Hypothalamus (tissue), 51 donors: ENCODE measurements at regions not wholly inside any gene's neighbourhood (a gene's known extent, or its start where the extent isn't known, plus 50 kb on each side); places are given as distances from the start of the nearest gene placed in this dataset.
A peak's percentile ranks its signal among the peaks of the same experiment; 100 is the strongest.

Source experiments
- DNase-seq, 51 donors: peaks; one replicate each; lab custom pipeline; 2025; lab: John Stamatoyannopoulos, UW

GRCh38 chr5:6909901-6910300 lies 196.7 kb downstream of the TENT4A start:
- no peak for DNase-seq

- DNase-seq, result no peak
Observed at GRCh38 chr5:6910950-6911349, 197.7 kb downstream of the TENT4A start.

DNA sequence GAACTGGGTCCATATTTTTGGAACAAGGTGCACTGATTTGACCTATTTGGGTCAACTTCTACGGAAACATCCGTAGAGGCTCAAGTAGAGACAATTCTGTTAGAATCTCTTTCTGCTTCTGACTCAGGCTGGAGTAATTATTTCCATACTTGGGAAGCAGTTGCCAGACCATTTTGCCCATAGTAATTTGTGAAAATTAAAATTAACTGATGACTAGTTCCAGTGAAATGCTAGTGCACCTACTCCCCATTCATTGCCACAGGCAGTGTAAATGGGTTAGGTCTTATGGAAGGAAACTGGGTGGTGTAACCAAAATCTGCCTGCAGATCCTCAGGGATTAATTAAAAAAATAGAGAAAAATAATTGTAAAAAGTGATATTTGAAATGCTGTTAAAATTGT lies 201.1 kb downstream of the TENT4A start:
- DNase-seq, result no peak

- DNase-seq, result no peak
Observed at GRCh38 chr5:6915574-6915973, 202.3 kb downstream of the TENT4A start.

DNA sequence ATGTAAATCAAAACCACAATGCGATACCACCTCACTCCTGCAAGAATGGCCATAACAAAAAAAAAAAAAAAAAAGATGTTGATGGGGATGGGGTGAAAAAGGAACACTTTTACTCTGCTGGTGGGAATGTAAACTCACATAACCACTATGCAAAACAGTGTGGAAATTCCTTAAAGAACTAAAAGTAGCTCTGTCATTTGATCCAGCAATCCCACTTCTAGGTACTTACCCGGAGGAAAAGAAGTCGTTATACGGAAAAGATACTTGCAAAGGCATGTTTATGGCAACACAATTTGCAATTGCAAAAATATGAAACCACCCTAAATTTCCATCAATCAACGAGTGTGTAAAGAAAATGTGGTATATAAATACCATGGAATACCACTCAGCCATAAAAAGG lies 205.0 kb downstream of the TENT4A start:
- DNase-seq, result no peak

DNA sequence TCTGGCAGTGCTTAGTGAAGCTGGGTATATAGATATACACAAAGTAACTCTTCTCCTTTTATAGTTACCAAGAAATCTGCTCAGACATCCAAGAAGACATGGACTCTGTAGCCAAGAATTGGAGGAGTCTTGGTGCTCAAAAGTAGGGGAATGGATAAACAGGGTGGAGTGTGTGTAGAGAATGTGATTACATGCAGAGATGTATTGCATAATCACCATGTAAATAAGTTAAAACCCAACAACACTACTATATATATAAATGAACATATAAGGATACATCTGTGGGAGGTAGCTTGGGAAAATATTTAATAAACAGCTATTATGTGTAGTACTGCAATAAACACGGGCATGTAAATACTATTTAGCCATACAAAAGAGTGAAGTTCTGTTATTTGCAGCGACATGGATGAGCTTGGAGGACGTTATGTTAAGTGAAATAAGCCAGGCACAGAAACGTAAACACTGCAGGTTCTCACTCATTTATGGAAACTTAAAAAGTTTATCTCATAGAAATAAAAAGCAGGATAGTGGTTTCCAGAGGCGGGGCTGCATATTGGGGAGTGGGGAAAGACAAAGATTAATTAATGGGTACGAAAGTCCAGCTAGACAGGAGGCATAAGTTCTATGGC lies 207.5 kb downstream of the TENT4A start:
- DNase-seq, result no peak

GRCh38 chr5:6926491-6927038 lies 213.3 kb downstream of the TENT4A start:
- no peak for DNase-seq

DNA sequence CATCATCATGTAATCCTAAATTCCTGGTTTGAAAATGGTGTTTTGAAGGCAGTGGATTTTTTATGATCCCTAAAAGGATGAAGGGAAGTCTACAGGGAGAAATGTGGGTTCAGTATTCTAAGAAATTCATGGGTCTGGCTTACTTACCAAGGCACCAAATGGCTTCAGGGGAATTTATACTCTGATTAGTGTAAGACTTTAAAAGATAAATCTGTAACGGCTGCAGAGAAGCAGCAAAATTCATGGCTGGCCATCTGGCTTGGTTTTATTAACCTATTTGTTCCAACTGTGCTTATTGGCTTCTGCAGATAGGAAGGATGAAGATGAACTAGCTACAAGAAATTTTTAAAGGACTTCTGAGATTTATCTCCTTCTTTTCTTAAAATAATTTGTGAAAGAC lies 222.8 kb downstream of the TENT4A start:
- no peak for DNase-seq

GRCh38 chr5:6937677-6938076 lies 224.4 kb downstream of the TENT4A start:
- DNase-seq, result no peak

DNA sequence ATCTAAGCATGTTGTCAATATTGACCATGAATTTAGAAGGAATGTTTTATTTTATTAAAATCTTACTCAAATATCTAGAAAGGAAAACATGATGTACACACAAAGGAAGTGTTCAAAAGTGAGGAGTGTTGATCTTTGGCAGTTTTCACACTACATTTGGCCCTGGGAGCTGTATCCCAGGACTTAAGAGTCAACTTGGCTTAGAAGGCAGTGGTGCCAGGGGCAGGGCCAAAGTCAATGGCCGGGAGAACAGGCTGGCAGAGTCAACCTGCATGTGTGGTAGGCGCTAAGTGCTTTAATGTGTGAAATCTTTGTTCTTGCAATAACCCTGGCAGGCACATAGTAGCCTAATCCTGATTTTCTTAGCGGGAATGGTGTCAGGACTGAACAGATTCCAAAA lies 228.4 kb downstream of the TENT4A start:
- no peak for DNase-seq

DNA sequence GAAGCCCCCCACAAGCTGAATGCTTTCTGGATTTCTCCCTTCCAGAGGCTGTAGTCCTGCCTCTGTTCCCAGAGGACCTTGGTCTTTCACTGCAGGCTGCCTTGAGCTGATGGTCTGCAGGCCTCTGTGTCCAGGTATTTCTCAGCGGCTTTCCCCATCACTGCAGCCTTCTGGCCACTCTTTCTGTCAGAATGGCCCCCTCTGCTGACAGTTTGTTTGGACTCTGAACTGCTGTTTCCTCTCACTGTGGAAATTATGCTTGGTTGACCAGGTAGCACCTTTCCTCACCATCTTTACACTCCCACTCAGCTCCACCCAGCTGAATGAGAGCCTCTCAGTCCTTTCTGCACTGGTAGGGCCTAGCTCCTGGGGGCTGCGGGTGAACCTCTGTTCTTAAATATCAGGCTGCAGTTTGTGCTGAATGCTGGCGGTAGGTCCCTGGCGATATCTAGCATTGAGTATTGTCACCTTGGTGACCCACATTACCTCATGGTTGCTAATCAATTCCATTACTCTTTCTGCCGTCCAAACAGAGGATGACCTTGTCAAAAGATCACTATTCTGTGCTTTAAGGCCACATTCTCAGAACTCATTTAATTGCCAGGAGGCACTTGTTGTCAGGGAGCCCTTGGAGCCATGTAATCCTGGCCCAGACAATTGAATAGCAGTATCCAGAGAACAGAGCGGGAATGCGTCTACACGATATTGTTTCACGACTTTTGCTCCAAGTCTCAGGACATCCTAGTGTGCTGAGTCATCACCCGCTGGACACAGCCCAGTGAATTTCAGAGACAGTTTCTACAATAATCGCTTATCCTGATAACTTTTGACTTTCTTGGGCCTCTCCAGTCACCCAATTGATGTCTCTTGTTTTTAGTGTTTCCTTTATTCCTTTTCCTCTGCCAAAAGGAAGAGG lies 230.2 kb downstream of the TENT4A start:
- peak in 3 of 51 donors; percentile 14 to 32 (median 14) for DNase-seq

- no peak for DNase-seq
Observed at GRCh38 chr5:6948562-6948961, 235.3 kb downstream of the TENT4A start.

GRCh38 chr5:6949230-6949629 lies 236.0 kb downstream of the TENT4A start:
- no peak for DNase-seq

- DNase-seq, result no peak
Observed at GRCh38 chr5:6950250-6950649, 237.0 kb downstream of the TENT4A start.

DNA sequence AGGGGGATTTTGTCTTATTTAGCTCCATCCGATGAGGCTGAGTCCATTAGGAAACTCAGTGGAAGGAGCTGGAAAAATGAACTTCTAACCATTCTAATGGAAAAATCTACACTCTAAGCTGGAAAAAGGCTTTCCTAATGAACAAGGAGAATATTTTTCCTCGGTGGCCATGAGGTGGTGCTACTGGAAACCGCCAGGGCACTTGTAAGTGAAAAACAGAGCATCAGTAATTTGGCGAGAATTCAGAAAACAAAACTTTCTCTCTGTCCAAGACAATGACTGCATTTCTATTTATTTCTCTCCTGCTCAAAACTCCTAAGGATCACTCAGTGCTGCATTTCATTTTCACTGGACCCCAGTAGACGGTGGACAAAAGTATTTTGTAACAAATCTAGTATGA lies 237.6 kb downstream of the TENT4A start:
- peak in 1 of 51 donors; percentile 17 for DNase-seq

DNA sequence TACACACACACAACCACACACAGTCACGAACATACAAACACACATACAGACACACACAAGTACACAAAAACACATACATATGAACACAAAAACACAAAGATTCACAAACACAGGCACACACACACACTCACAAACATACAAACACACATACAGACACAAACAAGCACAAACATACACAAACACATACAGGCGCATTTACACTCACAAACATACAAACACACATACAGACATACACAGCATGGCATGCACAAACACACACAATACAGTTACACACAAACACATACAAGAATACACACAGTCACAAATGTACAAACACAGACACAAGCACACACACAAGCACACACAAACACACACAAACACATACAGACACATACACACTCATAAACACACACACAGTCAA lies 247.9 kb downstream of the TENT4A start:
- no peak for DNase-seq

- peak in 1 of 51 donors; percentile 25 for DNase-seq
Observed at GRCh38 chr5:6961837-6962635, 248.8 kb downstream of the TENT4A start.

GRCh38 chr5:6976971-6977370 lies 263.7 kb downstream of the TENT4A start:
- DNase-seq, result no peak

DNA sequence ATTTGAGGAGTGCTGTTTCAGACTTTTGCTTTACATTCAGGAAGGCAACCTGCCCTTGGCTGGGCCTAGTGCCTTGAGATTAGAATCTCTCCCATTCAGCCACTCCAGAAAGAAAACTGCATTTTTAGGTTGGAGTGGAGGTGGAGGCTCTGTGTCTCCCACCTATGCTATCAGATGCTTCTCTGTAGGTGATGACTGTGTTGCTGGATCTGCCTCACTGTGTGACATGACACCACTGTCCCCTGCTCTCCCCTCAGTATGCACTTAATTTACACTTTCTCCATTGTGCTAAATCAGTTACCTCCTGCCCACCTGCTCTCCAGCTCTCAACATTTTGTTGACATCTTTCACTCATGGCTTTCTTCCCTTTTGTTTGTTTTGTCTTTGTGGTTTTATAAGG lies 265.8 kb downstream of the TENT4A start:
- no peak for DNase-seq

- no peak for DNase-seq
Observed at GRCh38 chr5:6989230-6989629, 276.0 kb downstream of the TENT4A start.

GRCh38 chr5:6994097-6994496 lies 280.9 kb downstream of the TENT4A start:
- no peak for DNase-seq
